HG03460 (cell line): ENCODE measurements at regions not wholly inside any gene's neighbourhood (a gene's known extent, or its start where the extent isn't known, plus 50 kb on each side); places are given as distances from the start of the nearest gene placed in this dataset.

Experiments used
- ATAC-seq: cut with Tn5 transposase; IDR thresholded peaks from one replicate; pipeline ENCODE4 v1.9.1; 2021; ENCODE audit not compliant: unreplicated experiment

DNA sequence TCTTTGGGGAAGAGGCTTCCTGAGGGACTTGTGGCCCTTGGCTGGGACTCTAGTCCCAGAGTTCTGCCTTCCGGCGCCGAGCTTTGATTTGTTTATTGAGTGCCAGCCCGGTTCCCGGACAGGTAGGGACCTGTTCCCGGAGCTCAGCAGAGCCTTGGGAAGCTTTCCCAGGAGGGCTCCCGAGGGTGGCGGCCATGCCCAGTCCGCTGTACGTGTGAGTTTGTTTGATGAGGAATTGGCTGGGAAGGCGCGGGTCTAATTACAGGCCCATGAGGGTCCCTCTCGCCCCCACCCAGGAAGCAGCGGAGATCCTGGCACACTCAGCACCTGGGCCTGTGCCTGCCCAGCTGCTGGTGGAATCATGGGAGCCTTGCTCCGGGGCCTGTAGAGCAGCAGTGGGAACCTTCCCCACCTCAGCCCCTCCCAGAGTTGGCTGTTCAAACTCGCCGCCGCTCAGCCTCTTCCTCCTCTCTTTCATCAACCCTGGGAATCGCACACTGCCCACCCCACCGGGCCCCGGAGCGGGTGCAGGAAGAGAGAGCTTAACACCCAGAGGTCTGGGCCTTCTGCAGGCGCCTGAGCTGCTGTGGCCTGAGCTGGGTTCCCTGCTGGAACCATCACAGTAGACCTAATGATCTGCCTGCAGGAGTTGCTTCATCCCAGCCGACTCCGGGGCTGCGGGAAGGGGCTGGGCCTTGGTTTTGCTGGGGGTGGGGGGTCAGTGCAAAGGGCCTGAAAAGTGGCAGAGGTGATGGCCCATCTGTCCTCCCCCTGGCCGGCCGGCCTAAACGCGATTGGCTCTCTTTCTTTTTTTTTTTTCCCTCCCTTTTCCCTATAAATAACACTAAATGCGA is 313.7 kb downstream of the SEC14L1 start:
- no peak for ATAC-seq

DNA sequence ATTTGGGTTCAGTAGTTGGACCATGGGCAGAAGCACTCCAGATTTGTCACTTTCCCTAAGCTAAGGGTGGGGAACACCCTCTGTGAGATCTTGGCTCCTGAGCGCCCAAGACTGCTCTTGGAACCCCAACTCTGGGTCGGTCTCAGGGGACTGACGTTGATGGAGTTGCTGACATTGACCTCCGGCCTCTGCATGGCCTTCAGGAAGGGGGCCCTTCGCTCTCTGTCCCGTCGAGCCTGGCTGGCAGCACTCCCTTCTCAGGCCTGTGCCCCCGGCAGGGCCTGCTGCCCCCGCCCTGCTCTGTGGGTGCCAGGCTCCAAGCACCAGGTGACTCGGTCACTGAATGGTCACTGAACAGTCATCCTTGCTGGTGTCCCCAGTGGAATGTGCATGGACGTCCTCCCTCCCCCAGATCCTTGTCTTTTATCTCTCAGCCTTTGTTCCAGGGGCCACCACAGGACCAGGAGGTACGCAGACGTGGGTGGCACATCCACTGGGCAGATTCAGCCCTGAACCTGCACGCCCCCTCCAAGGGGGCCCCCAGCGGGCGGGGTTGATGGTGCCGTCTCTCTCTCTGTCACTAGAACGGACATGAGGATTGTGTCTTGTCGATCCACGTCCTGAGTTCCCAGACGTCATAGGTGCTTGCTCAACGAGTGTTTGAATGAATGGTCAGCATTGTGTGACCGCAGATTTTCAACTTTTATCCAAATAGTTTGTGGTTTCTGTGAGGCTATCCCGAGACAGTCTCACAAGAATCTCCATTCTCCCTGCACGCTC is 314.5 kb downstream of the SEC14L1 start:
- ATAC-seq, result no peak

DNA sequence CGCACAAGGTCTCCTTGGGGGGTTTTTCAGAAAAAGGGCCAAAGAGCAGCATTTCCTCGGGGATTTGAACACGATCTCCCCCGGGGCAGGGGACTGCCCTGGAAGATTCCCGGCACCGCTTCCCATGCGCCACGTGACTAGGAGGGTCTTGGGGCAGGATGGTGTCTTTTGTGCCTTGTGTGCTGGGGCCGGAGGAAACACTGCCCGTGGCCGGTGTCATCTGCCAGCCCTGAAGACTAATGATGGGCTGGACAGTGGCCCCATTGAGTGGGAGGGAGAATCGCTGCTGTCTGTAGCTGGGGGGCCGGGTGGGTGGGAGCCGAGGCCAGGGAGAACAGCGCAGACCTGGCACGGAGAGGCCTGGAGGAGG is 315.1 kb downstream of the SEC14L1 start:
- no peak for ATAC-seq

- no peak for ATAC-seq
Measured at GRCh38 chr17:77456271-77456950, 315.6 kb downstream of the SEC14L1 start.

- ATAC-seq, result no peak
Measured at GRCh38 chr17:77456951-77457548, 316.3 kb downstream of the SEC14L1 start.

- ATAC-seq, result no peak
Measured at GRCh38 chr17:77457572-77458201, 316.9 kb downstream of the SEC14L1 start.

DNA sequence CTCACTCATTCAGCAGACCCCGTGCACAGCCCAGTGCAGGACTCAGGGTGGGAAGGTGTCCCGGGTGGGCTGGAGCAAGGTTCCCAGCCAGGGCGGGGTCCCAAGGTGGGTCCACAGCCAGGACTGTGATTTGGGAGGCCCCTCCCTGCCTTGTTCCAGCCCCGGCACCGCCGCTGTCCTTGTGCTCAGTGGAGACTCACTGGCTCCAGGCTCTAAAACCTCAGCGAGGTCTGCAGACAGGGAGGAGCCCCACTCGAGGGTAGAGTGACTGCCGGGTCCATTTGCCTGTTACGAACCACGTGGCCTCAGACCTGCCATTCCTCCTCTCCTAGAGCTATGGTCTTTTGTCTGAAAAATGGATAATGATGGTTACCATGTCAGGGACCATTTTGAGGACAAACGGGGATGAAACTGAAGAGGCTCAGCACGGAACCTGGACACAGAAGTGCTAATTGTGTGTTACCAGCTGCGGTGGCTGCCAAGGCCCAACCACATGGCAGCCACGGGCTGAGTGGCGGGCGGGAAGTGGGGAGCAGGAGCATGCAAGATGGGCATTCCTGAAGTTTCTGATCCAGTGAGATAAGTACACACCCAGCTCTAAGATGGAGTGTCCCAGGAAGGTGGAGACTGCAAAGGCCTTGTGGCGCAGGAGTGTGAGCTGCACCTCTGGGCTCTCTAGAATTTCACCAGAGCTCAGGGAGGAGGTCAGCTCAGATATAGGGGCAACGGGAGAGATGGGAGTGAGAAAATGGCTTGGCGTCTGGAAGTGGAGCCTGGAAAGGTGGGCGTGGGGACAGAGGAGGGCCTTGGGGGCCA is 317.6 kb downstream of the SEC14L1 start:
- ATAC-seq, result no peak

DNA sequence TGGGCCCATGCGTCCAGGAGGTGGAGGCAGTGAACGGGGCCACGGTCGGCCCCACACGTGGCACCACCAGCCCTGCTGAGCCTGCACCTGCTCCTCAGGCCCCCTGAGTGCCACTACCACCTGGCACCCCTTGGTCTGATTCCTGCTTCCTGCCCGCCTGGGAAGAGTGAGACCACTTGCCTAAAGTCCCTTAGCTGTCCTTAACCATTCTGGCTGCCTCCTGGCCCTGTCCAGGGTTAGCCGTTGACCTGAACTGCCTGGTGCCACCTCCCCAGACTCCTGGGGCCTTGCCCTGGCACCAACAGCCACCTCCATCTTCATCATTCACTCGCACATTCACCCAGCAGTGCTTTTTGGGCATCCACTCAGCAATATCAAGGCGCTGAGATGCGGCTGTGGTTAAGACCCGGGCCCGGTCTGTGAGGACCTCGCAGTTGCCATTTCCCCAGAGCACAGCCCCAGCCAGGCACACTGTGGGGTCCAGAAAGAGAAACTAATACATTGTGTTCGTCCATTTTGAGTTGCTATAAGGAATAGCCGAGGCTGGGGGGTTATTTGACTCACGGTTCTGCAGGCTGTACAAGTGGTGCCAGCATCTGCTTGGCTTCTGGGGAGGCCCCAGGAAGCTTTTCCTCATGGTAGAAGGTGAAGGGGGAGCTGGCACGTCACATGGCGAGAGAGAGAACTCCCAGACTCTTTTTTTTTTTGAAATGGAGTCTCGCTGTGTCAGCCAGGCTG is 318.4 kb downstream of the SEC14L1 start:
- no peak for ATAC-seq

GRCh38 chr17:77460514-77461046 is 319.8 kb downstream of the SEC14L1 start:
- no peak for ATAC-seq

DNA sequence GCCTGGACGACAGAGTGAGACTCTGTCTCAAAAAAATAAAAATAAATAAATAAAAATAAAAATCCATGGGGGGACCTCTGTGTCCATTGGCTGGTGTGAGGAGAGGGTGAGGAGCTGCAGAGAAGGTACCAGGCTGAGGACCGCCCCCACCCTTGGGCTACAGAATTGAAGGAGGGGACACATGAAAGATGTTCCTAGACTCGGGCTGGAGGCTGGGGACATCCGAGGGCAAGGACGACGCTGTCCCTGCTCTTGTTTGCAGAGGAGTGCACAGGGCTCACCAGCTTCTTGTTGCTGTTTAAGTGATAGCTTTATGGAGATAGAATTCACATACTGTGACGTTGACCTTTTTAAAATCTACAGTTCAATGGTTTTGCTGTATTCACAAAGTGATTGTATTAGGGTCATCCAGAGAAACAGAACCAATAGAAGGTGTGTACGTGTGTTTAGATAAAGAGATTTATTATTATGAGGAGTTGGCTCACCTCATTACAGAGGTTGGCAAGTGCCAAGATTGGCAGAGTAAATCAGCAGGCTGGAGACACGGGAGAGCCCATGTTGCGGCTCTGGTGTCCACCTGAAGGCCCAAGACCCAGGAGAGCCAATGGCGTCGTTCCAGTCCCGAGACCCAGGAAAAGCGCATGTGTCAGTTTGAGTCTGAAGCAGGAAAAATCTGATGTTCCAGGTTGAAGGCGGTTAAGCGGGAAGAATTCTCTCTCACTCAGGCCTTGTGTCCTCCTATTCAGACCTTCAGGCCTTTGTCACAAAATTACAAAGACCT is 320.7 kb downstream of the SEC14L1 start:
- no peak for ATAC-seq

- peak; percentile 37 for ATAC-seq
Measured at GRCh38 chr17:77462090-77462489, 321.3 kb downstream of the SEC14L1 start.

GRCh38 chr17:77462553-77463497 is 322.1 kb downstream of the SEC14L1 start:
- no peak for ATAC-seq

DNA sequence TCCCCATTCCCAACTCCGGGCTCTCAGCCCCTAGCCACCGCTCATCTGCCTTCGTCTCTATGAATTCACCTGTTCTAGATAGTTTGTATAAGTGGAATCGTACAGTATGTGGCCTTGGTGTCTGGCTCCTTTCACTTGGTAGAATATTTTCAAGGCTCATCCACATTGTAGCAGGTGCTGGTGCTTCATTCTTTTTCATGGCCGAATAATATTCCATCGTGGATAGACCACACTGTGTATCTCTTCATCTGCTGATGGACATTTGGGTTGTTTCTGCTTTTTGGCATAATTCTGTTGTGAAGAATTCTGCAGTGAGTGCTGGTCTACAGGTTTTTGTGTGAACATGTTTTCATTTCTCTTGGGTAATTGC is 324.2 kb downstream of the SEC14L1 start:
- no peak for ATAC-seq

DNA sequence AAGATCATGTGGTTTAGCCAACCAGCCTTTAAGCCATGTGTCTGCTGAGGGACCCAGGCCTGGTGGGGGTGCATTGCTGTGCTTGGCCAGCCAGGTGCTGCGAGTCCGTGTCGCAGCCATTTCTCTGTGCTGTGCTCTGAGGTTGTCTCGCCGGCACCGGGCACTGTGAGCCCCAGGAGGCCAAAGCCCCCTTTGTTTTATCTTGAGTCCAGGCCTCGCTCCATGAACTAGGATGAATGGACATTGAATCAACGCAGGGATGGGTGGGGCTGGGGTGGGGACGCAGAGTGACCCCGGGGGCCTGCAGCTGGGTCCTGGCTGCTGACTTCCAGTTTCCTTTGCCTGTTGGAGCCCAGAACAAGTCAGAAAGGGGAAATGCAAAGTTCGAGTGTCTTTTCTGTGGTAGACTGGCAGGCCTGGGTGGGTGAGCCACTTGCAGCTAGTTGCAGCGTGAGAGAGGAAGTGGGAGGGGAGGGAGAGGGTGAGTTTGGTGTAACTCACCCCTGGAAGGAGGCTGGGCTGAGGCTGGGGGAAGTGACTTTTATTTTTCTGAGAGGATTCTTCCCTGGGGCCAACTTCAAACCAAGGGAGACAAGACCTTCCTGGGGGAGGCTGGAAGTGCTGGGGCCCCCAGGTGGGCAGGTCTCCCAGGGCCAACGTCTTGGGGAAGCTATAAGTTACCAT is 324.7 kb downstream of the SEC14L1 start:
- peak; percentile 52 for ATAC-seq

DNA sequence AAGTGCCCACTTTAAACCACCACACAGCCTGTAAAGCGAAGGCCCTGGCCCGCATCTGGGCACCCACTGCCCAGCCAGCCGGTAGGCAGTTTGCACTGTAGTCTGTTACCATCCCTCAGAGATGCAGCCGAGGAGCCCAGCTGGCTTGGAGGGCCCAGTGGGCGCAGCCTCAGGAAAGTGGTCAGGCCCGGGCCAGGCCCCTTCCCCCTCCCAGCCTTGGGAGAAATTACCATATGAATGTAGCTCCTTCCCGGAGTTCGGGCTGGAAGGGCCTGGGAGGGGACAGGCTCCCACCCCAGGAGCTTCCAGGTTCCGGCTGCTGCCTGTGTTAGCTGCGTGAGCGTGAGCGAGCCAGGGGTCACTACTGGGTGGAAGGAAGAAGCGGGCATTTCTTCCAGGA is 325.4 kb downstream of the SEC14L1 start:
- ATAC-seq, result no peak

- ATAC-seq, result no peak
Measured at GRCh38 chr17:77466596-77467223, 325.9 kb downstream of the SEC14L1 start.
